HG03175 (cell line): ENCODE measurements at regions not wholly inside any gene's neighbourhood (a gene's known extent, or its start where the extent isn't known, plus 50 kb on each side); places are given as distances from the start of the nearest gene placed in this dataset.
A peak's percentile ranks its signal among the peaks of the same experiment; 100 is the strongest.
"Not testable (repeated sequence)": the region's sequence is repeated elsewhere in the genome, so short reads cannot be mapped to it uniquely, and the experiment has no call there.

Source experiments
- ATAC-seq: cut with Tn5 transposase; IDR thresholded peaks from one replicate; pipeline ENCODE4 v1.9.1; 2021; ENCODE audit warnings: mild to moderate bottlenecking, moderate library complexity; ENCODE audit not compliant: unreplicated experiment

- no peak for ATAC-seq
Measured at GRCh38 chr10:53230651-53231050, 458.1 kb upstream of the MBL2 start.

DNA sequence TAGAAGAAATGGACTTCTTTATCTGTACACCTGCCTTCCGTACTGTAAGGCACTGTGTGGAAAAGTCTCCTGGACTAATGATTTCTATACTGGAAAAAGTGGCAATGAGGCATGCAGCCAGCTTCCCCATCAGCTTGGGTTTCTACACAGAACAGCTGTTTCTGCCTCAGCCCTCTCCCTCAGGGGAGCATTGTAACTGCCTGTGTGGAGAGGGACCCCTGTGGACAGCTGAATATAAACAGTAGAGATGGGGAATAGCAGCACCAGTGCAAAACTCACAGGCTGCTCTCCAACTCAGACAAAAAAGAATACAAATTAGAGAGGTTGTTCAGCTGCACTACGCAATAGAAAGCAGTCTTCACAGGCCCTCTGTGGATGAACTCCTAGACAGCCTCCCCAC, 451.3 kb upstream of the MBL2 start:
- no peak for ATAC-seq

DNA sequence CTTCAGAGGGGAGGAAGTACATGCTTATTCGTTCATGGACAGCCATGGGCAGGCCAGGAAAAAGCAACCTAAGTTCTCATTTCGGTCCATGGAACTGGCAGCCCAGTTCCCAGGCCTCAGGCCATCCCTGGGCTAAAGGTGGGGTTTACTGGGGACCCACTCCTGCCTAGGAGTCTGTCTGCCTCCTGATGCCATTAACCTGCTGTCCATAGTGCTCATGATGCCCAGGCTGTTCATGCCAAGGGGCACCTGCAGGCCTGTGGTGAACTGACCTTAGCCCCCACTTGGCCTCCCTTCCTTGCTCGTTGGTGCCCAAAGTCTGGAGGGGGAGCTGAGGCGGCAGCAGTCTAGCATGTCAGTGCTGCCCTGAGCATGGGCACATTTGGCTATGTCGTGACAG, 450.2 kb upstream of the MBL2 start:
- ATAC-seq: no peak

DNA sequence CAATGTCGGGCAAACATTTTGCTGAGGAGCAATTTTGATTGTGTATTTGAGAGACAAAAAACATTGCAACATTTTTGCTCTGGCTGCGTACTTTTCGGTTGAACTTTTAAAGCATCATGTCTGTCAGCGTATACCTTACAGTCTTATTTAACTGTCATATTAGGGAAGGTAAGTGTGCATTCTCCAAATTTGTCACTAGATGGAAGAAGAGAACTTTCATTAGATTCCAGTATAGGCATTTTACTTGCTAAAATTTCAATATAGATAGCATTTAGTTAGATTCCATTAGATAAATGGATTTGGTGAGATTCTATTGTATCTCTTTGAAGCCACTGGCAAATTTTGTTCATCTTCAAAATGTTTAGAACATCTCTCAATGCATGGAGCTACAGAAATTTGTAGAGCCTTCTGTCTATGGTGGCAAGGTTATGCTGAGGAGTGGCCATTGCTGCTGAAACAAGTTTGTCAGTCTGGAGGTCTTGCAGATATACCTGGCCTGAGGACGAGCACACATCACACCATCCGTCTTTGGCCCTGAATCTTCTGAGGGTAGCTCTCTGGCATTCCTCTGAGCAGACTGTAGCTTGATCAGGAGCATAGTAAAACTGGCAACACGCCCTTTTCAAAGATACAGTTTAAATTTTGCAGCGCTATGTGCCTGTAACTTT, 437.5 kb upstream of the MBL2 start:
- ATAC-seq: no peak

GRCh38 chr10:53183733-53184132, 411.1 kb upstream of the MBL2 start:
- no peak for ATAC-seq

DNA sequence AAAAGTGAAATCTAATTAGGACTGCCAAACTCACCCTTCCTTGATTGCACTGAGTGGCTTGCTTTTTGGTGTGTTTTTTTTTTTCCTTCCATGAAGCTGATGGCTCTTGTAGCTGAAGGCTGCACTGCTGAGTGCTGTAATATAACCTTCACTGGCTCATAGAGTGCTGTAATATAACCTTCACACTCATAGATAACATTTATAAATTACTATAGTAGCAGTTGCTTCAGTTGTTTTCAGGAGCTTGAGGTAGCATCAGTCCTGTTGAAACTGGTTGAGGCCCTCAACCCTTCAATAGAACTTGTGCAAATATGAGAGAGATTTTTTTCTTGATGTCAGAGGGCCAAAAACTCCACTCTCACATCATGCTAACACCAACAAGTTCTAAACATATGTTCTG, 404.9 kb upstream of the MBL2 start:
- ATAC-seq: no peak

DNA sequence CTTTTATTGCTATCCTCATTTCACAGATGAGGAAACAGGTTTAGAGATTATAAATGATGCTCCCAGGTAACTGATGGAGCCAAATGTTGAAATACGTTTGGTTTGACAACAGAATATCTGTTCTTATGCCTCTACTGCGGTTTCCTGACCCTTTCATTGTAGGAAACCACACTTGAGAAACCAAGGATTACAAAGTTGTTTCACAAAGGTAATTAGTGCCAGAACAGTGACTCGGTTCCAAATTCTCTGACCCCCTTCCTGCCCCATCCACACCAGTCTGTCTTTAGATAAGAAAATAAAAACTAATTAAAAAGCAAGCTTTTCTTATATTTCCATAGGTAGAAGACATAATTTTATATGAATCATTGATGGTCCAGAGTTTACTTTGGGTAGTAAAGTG, 393.7 kb upstream of the MBL2 start:
- ATAC-seq: no peak

GRCh38 chr10:53162856-53163255, 390.3 kb upstream of the MBL2 start:
- ATAC-seq: no peak

GRCh38 chr10:53161231-53161630, 388.6 kb upstream of the MBL2 start:
- ATAC-seq: no peak

DNA sequence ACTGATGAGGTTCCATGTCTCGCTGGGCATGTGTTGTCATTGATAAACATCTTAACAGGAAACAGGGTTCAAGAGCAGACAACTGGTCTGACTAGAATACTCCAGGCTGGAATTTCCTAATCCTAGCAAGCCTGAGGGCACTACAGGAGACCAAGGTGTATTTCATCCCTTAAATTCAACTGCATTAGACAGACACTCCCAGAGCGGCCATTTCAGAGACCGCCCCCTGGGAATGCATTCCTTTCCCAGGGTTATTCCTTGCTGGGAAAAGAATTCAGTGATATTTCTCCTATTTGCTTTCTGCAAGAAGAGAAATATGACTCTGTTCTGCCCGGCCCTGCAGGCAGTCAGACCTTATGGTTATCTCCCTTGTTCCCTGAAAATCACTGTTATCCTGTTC, 383.1 kb upstream of the MBL2 start:
- ATAC-seq: not testable (repeated sequence)

DNA sequence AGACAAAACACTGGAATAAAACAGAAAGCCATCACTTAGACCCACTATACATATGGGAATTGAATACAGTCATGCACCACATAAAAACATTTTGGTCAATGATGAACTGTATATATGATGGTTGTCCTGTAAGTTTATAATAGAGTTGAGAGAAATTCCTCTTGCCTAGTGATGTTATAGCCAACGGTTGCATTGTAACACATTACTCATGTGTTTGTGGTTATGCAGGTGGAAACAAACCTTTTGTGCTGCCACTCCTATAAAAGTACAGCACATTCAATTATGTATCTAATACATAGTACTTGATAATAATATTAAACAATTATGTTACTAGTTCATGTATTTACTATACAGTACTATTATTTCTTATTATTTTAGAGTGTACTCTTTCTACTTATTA, 381.2 kb upstream of the MBL2 start:
- no peak for ATAC-seq

GRCh38 chr10:53140506-53140905, 367.9 kb upstream of the MBL2 start:
- no peak for ATAC-seq

GRCh38 chr10:53135897-53136253, 363.3 kb upstream of the MBL2 start:
- peak; percentile 33 for ATAC-seq

GRCh38 chr10:53135213-53135896, 362.8 kb upstream of the MBL2 start:
- peak; percentile 87 for ATAC-seq

DNA sequence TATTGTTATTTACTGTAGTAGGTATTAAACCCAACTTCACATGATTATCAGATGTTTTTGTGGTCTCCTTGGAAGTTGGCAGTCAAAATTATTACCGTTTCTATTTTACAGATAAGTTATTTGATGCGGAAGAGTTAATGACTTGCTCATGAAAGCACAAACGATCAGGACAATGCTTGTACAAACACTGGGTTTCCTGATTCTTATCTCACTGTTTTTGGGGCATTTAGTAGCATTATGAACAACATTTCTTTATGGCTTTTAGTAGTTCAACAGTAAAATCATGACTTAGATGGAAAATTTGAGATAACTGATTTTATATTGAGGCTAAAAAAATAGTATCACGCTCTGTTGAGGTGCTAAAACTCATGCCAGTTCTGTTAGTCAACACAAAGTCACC, 361.5 kb upstream of the MBL2 start:
- no peak for ATAC-seq

DNA sequence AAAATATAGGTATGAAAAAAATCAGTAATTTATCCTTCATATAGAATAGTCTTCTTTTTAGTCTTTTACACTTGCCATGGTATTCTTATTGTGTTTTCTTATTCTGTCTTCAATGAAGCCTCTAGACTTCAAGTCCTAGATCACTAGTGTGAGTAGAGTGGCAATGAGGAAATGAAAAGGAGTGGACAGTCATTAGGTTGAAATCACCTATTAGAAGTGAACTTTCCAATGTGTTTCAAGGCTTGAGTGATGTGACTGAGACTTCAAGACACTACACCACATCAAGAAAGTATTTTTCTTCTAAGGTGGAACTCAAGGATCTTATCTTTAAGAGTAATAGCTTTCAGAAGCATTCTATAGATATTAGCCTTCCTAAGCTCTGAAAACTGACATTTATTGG, 357.8 kb upstream of the MBL2 start:
- ATAC-seq: no peak

GRCh38 chr10:53127686-53128085, 355.1 kb upstream of the MBL2 start:
- ATAC-seq: no peak

DNA sequence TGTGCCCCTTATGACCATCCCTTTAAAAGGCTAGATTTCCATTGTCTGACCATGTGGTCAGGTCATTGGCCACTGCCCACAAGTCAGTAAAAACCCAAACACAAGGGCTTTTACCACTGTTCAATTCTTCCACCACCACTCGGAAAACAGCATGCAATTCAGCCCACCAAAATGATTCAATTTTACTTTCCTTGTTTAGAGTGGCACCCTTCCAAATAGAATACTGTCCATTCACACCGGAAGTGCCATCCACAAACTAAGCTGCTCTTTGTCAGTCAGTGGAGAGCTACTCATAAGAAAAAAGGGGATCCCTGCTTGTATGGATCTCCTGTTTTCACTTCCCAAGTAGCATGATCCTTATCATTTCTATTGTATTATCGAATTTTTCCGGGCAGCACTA, 350.7 kb upstream of the MBL2 start:
- no peak for ATAC-seq

- ATAC-seq: no peak
Measured at GRCh38 chr10:53122281-53122680, 349.7 kb upstream of the MBL2 start.

DNA sequence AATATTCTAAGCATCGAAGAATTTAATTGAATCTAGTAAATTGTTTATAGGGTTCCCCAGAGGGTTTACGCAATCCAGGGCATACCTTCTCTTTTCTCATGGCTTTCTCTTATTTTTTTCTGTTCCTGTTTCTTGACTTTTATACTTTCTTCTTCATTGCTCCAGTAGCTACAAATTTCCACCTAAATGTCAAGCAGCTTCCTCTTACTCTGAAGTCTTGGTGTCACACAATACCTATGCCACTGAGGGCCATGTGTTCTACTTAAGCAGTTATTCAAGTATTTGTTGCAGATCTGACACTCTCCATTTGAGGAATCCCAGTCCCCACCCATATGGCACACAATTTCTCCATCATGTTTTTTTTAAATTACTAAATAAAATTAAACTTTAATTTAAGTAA, 343.1 kb upstream of the MBL2 start:
- no peak for ATAC-seq

GRCh38 chr10:53111529-53111928, 338.9 kb upstream of the MBL2 start:
- ATAC-seq: no peak

DNA sequence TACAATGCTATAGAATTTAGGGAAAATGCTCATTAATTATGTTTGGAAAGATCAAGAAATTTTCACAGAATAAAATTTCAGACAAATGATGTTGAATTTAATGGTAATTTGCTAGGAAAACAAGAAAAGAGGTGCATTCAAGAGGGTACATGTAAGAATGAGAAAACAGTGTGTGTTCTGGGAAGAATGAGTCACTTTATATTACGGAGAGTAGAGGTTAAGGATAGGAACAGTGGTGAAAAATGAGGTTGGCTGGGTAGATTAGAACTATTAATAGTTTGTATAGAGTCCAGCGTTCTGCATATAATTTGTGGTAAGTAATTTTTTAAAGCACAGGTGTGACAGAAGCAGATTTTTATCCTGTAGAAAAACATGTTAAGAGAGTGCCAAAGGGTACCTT, 336.7 kb upstream of the MBL2 start:
- no peak for ATAC-seq

GRCh38 chr10:53108317-53108934, 335.8 kb upstream of the MBL2 start:
- ATAC-seq: no peak
